HG02943 (cell line): ENCODE measurements at regions not wholly inside any gene's neighbourhood (a gene's known extent, or its start where the extent isn't known, plus 50 kb on each side); places are given as distances from the start of the nearest gene placed in this dataset.

Source experiments
- ATAC-seq: cut with Tn5 transposase; IDR thresholded peaks from one replicate; pipeline ENCODE4 v1.9.1; 2021; ENCODE audit warnings: mild to moderate bottlenecking, low read depth, moderate library complexity; ENCODE audit not compliant: unreplicated experiment

DNA sequence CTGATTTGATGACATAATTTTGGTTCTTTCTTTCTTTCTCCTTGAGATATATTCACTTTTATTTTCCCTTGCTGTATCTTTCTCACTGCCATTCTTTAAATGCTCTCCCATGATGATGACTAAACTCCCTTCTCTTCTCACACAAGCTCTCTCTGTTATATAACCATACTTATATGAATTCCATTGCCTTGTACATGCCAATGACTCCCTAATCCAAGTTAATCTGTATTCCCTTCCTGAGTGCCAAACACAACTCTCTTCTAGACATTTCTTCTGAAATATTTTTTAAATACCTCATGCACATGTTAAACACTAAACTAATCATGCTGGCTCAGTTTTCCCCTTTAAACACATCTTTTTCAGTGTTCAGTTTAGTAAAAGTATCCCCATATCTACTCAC lies 62.2 kb upstream of the ST8SIA4 start:
- no peak for ATAC-seq
